IMR-90 (cell line): ENCODE measurements at regions not wholly inside any gene's neighbourhood (a gene's known extent, or its start where the extent isn't known, plus 50 kb on each side); places are given as distances from the start of the nearest gene placed in this dataset.

Experiments used
- ATAC-seq: fragments of 200-7000 bp; cut with Tn5 transposase; 2 replicates; pipeline ENCODE4 v1.9.1; 2020; ENCODE audit warnings: low read depth, mild to moderate bottlenecking, moderate library complexity
- BruUV-seq: library from RNA; stranded (reverse); fragments of 400-500 nt; replicated peaks from 2 replicates; lab custom pipeline; 2021; lab: Mats Ljungman, UMichigan
- CTCF ChIA-PET: fragments of 300-600 bp; formaldehyde crosslinking; extraction: SDS; loops from one replicate; lab custom pipeline; 2021; ENCODE audit warnings: antibody characterized with exemption; lab: Yijun Ruan, JAX
- POLR2A ChIA-PET: fragments of 300-600 bp; sonication (Branson Sonifier 250); formaldehyde crosslinking; loops from one replicate; lab custom pipeline; 2022; ENCODE audit warnings: antibody characterized with exemption; ENCODE audit not compliant: unreplicated experiment; lab: Charles Lee
- DNase-seq: peaks from one replicate; pipeline ENCODE4 v3.0.0; 2013
- H2AFZ ChIP-seq: replicated peaks from 2 replicates; pipeline ENCODE3; 2013; ENCODE audit warnings: low read length, mild to moderate bottlenecking; ENCODE audit not compliant: poor library complexity
- H2AK5ac ChIP-seq: 2 replicates; pipeline ENCODE4 v1.6.1; 2013; ENCODE audit warnings: low read depth, low read length, inconsistent platforms
- H2AK9ac ChIP-seq: replicated peaks from 2 replicates; pipeline ENCODE3; 2013; ENCODE audit warnings: mild to moderate bottlenecking, low read depth, low read length, moderate library complexity; ENCODE audit not compliant: poor library complexity
- H2BK120ac ChIP-seq: 2 replicates; pipeline ENCODE4 v1.6.1; 2013; ENCODE audit warnings: low read depth, low read length, inconsistent platforms
- H2BK15ac ChIP-seq: 3 replicates; pipeline ENCODE4 v1.6.1; 2013; ENCODE audit warnings: low read depth, low read length, inconsistent platforms
- H2BK20ac ChIP-seq: 2 replicates; pipeline ENCODE4 v1.6.1; 2013; ENCODE audit warnings: low read depth, mild to moderate bottlenecking, inconsistent platforms, low read length, moderate library complexity
- H2BK5ac ChIP-seq: 2 replicates; pipeline ENCODE4 v1.6.1; 2013; ENCODE audit warnings: mild to moderate bottlenecking, low read depth, low read length, inconsistent platforms; ENCODE audit not compliant: poor library complexity, severe bottlenecking
- H3K14ac ChIP-seq: replicated peaks from 2 replicates; pipeline ENCODE4 v1.6.1; 2013; ENCODE audit warnings: low read depth, low read length, inconsistent platforms
- H3K18ac ChIP-seq: 2 replicates; pipeline ENCODE4 v1.6.1; 2013; ENCODE audit warnings: low read depth, low read length, control low read depth
- H3K23ac ChIP-seq: 2 replicates; pipeline ENCODE4 v1.6.1; 2013; ENCODE audit warnings: low read depth, low read length, inconsistent platforms
- H3K27ac ChIP-seq: 2 replicates; pipeline ENCODE4 v1.5.1; 2013; ENCODE audit warnings: mild to moderate bottlenecking, control low read depth, low read length; ENCODE audit not compliant: insufficient read depth
- H3K27me3 ChIP-seq: 2 replicates; pipeline ENCODE4 v1.6.1; 2013; ENCODE audit warnings: low read length; ENCODE audit not compliant: control insufficient read depth, insufficient read depth
- H3K36me3 ChIP-seq: 2 replicates; pipeline ENCODE4 v1.6.1; 2013; ENCODE audit warnings: low read length, mixed read lengths; ENCODE audit not compliant: control insufficient read depth, insufficient read depth
- H3K4ac ChIP-seq: 2 replicates; pipeline ENCODE4 v1.6.1; 2013; ENCODE audit warnings: low read depth, low read length, inconsistent platforms
- H3K4me1 ChIP-seq: 2 replicates; pipeline ENCODE4 v1.6.1; 2013; ENCODE audit warnings: low read length, mixed read lengths; ENCODE audit not compliant: control insufficient read depth, insufficient read depth
- H3K4me2 ChIP-seq: 2 replicates; pipeline ENCODE4 v1.6.1; 2013; ENCODE audit warnings: low read depth, mild to moderate bottlenecking, control low read depth, low read length, moderate library complexity
- H3K4me3 ChIP-seq: 2 replicates; pipeline ENCODE4 v1.5.1; 2013; ENCODE audit warnings: low read depth, mild to moderate bottlenecking, control low read depth, low read length, moderate library complexity; ENCODE audit not compliant: insufficient read depth
- H3K56ac ChIP-seq: 2 replicates; pipeline ENCODE4 v1.6.1; 2013; ENCODE audit warnings: low read length, inconsistent platforms; ENCODE audit not compliant: insufficient read depth; ENCODE audit errors: extremely low read depth
- H3K79me1 ChIP-seq, 2 experiments: 2 replicates each; pipeline ENCODE4 v1.6.1; 2013; ENCODE audit warnings: low read length in 2 of 2, inconsistent platforms in 1 of 2, low read depth in 1 of 2
- H3K9ac ChIP-seq: 2 replicates; pipeline ENCODE4 v1.6.1; 2013; ENCODE audit warnings: low read depth, low read length, control low read depth
- H3K9me1 ChIP-seq: 2 replicates; pipeline ENCODE4 v1.6.1; 2013; ENCODE audit warnings: low read length, inconsistent platforms; ENCODE audit not compliant: insufficient read depth
- H3K9me3 ChIP-seq: 2 replicates; pipeline ENCODE4 v1.6.1; 2013; ENCODE audit warnings: low read length; ENCODE audit not compliant: control insufficient read depth, insufficient read depth
- H4K20me1 ChIP-seq: 2 replicates; pipeline ENCODE4 v1.6.1; 2013; ENCODE audit warnings: low read length, inconsistent platforms; ENCODE audit not compliant: insufficient read depth
- H4K5ac ChIP-seq: 2 replicates; pipeline ENCODE4 v1.6.1; 2013; ENCODE audit warnings: mild to moderate bottlenecking, low read depth, low read length, control low read depth
- H4K8ac ChIP-seq, 2 experiments: 2 replicates each; pipeline ENCODE4 v1.6.1; 2013; ENCODE audit warnings: low read depth in 2 of 2, low read length in 2 of 2, control low read depth in 1 of 2, inconsistent platforms in 1 of 2
- H4K91ac ChIP-seq: 2 replicates; pipeline ENCODE4 v1.6.1; 2013; ENCODE audit warnings: low read depth, low read length, inconsistent platforms; ENCODE audit not compliant: insufficient read depth
- RAD21 ChIP-seq: IDR thresholded peaks from 2 replicates; pipeline ENCODE4 v1.6.1; 2012; ENCODE audit warnings: low read length, improper control_type of control experiment
- WGBS, 2 experiments: methylation state at CpG; one replicate each; pipeline versions ENCODE4 v1.1.5 to v1.1.7; 2013; ENCODE audit warnings: missing lambda C conversion rate in 2 of 2; ENCODE audit not compliant: insufficient read length in 1 of 2; ENCODE audit errors: extremely low coverage in 2 of 2; 5-methylcytosine and 5-hydroxymethylcytosine counted together
- dilution Hi-C: fragments of 300-500 bp; cut with HindIII; formaldehyde crosslinking; loops from one replicate; pipeline ENCODE4 v1.14.3; 2018; ENCODE audit warnings: low sequenced_read_pairs; ENCODE audit not compliant: unreplicated experiment
- in situ Hi-C: fragments of 300-500 bp; cut with MboI; formaldehyde crosslinking; loops from 3 replicates; pipeline ENCODE4 v1.14.3; 2019; ENCODE audit warnings: low sequenced_read_pairs, inconsistent platforms, mixed read lengths
- intact Hi-C: fragments of 100-400 bp; cut with micrococcal nuclease; formaldehyde crosslinking; loops from 2 replicates; pipeline ENCODE4 v1.10.0; 2022
- TF ChIP-seq, protein P1 (sequence below): fragments of 150-350 bp; IDR thresholded peaks from 2 replicates; pipeline ENCODE4 v1.6.1; 2017; ENCODE audit warnings: mild to moderate bottlenecking, antibody characterized with exemption, low read length, low read depth

DNA sequence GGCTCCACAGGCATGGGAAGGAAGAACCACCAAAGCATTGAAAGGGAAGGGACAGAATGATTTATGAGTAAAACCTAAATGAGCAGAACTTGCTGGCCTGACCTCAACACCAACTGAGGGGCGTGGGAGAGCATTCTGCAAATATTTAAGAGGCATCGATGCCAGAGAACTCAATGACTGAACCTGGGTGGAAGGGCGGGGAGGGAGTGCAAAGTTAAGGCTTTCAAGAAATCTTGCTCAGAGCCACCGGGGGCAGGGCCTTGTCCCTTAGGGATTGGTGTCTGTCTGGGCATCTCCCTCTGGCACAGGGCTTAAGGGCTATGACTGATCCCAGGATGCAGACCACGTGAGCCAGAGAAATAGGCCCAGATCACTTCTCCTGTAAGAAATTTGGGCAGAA, 137.1 kb downstream of the ADAMTS15 start:
- Histone ChIP-seq H3K27ac (no peak overlapping the region), H4K91ac (0 out of 2 replicates have a peak overlapping the region, but pooled peaks have one; percentile 9), H3K14ac (no peak overlapping the region), H4K8ac (no peak overlapping the region), H3K4me1 (peaks cover 13% of the 10 kb centered on the region), H3K4me2 (no peak overlapping the region), H2AK9ac (no peak overlapping the region), H2AK5ac (no peak overlapping the region), H3K4ac (no peak overlapping the region), H3K4me3 (no peak overlapping the region), H3K56ac (no peak overlapping the region), H2AFZ (no peak overlapping the region), H2BK120ac (no peak overlapping the region), H3K36me3 (no peaks in the 10 kb centered on the region), H3K9me3 (peaks cover 4% of the 10 kb centered on the region; the same call in 1 of the 2 replicates), H3K9me1 (peaks cover 3% of the 10 kb centered on the region; the same call in 1 of the 2 replicates), H3K23ac (no peak overlapping the region), H3K9ac (no peak overlapping the region), H4K20me1 (no peaks in the 10 kb centered on the region), H2BK20ac (no peak overlapping the region), H2BK5ac (no peak overlapping the region), H3K18ac (no peak overlapping the region; the same call in 1 of the 2 replicates), H3K27me3 (no peaks in the 10 kb centered on the region), H2BK15ac (no peak overlapping the region), H3K79me1 (no peaks in the 10 kb centered on the region), H4K5ac (peak overlapping the region; percentile 47; the same call in 1 of the 2 replicates)
- 49% methylated on average over 2 of the region's 5 CpGs; no CpG with 5 or more reads in 1 of the 2 experiments for WGBS, 2 experiments
- TF ChIP-seq RAD21: no peak
- TF ChIP-seq, protein P1, sequence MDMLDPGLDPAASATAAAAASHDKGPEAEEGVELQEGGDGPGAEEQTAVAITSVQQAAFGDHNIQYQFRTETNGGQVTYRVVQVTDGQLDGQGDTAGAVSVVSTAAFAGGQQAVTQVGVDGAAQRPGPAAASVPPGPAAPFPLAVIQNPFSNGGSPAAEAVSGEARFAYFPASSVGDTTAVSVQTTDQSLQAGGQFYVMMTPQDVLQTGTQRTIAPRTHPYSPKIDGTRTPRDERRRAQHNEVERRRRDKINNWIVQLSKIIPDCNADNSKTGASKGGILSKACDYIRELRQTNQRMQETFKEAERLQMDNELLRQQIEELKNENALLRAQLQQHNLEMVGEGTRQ: peak; percentile 9; the same call in 1 of the 2 replicates
- in situ Hi-C loops (no loop called here), dilution Hi-C loops (no loop called here), intact Hi-C loops (no loop called here)
- no peak for ATAC-seq
- ChIA-PET CTCF (no interaction called here), POLR2A (no interaction called here)
- BruUV-seq: no TSS peak
- no peak for DNase-seq
